ENCODE measurements at regions not wholly inside any gene's neighbourhood (a gene's known extent, or its start where the extent isn't known, plus 50 kb on each side); places are given as distances from the start of the nearest gene placed in this dataset.

- H3K27me3 ChIP-seq, result no peaks in the 10 kb centered on the region
- peaks cover 0 to 8% (median 0%) of the 10 kb centered on the region in 4 donors for H3K9me3 ChIP-seq
- no peaks in the 10 kb centered on the region for H3K36me3 ChIP-seq
- no peaks in the 10 kb centered on the region for H3K4me1 ChIP-seq
- TF ChIP-seq EP300 (IDR thresholded peaks at IDR 0.05), result no peak
- no peak for TF ChIP-seq POLR2A (IDR thresholded peaks at IDR 0.05)
- TF ChIP-seq CTCF (IDR thresholded peaks at IDR 0.05), result no peak
- no peak overlapping the region for H3K27ac ChIP-seq
- DNase-seq (ENCODE audit: low spot score in 2 of 2), result no peak
- H3K4me3 ChIP-seq, result no peak overlapping the region
Measured at GRCh38 chr2:56580242-56580641, 396.5 kb downstream of the CCDC85A start.

GRCh38 chr2:56582570-56582969, 398.8 kb downstream of the CCDC85A start:
- DNase-seq (ENCODE audit: low spot score in 2 of 2), result no peak
- H3K4me3 ChIP-seq, result no peak overlapping the region
- H3K4me1 ChIP-seq, result no peaks in the 10 kb centered on the region
- no peaks in the 10 kb centered on the region for H3K9me3 ChIP-seq
- TF ChIP-seq EP300 (IDR thresholded peaks at IDR 0.05), result no peak
- no peak for TF ChIP-seq CTCF (IDR thresholded peaks at IDR 0.05)
- no peak for TF ChIP-seq POLR2A (IDR thresholded peaks at IDR 0.05)
- H3K36me3 ChIP-seq, result no peaks in the 10 kb centered on the region
- WGBS, 2 donors, result 80 to 95% methylated on average over 1 of the region's 1 CpG
- H3K27ac ChIP-seq, result no peak overlapping the region
- H3K27me3 ChIP-seq, result no peaks in the 10 kb centered on the region

- Histone ChIP-seq H3K9me3 (no peaks in the 10 kb centered on the region), H3K27ac (no peak overlapping the region), H3K4me1 (no peaks in the 10 kb centered on the region), H3K4me3 (no peak overlapping the region), H3K36me3 (no peaks in the 10 kb centered on the region), H3K27me3 (no peaks in the 10 kb centered on the region)
- 77 to 82% methylated on average over 1 of the region's 1 CpG for WGBS, 2 donors
- TF ChIP-seq EP300 (IDR thresholded peaks at IDR 0.05) (no peak), POLR2A (IDR thresholded peaks at IDR 0.05) (no peak), CTCF (IDR thresholded peaks at IDR 0.05) (no peak)
- no peak for DNase-seq (ENCODE audit: low spot score in 2 of 2)
Measured at GRCh38 chr2:56583796-56584315, 400.1 kb downstream of the CCDC85A start.

GRCh38 chr2:56587456-56587855, 403.7 kb downstream of the CCDC85A start:
- DNase-seq (ENCODE audit: low spot score in 2 of 2), result no peak
- H3K4me3 ChIP-seq, result no peak overlapping the region
- no peak overlapping the region for H3K27ac ChIP-seq
- no peaks in the 10 kb centered on the region for H3K4me1 ChIP-seq
- no peaks in the 10 kb centered on the region for H3K9me3 ChIP-seq
- H3K27me3 ChIP-seq, result no peaks in the 10 kb centered on the region
- 83 to 88% methylated on average over 1 of the region's 1 CpG for WGBS, 2 donors
- TF ChIP-seq CTCF (IDR thresholded peaks at IDR 0.05) (no peak), POLR2A (IDR thresholded peaks at IDR 0.05) (no peak), EP300 (IDR thresholded peaks at IDR 0.05) (no peak)
- H3K36me3 ChIP-seq, result no peaks in the 10 kb centered on the region

- Histone ChIP-seq H3K4me1 (no peaks in the 10 kb centered on the region), H3K27me3 (no peaks in the 10 kb centered on the region), H3K27ac (no peak overlapping the region), H3K36me3 (no peaks in the 10 kb centered on the region), H3K9me3 (no peaks in the 10 kb centered on the region), H3K4me3 (no peak overlapping the region)
- DNase-seq (ENCODE audit: low spot score in 2 of 2), result no peak
- TF ChIP-seq EP300 (IDR thresholded peaks at IDR 0.05) (no peak), CTCF (IDR thresholded peaks at IDR 0.05) (no peak), POLR2A (IDR thresholded peaks at IDR 0.05) (no peak)
- WGBS, 2 donors, result 88 to 95% methylated on average over 1 of the region's 1 CpG
Measured at GRCh38 chr2:56589194-56589593, 405.4 kb downstream of the CCDC85A start.

Measured in tibial nerve (tissue), 4 donors.